ENCODE measurements at regions not wholly inside any gene's neighbourhood (a gene's known extent, or its start where the extent isn't known, plus 50 kb on each side); places are given as distances from the start of the nearest gene placed in this dataset.
"Not testable (repeated sequence)": the region's sequence is repeated elsewhere in the genome, so short reads cannot be mapped to it uniquely, and the experiment has no call there.

GRCh38 chr7:27032839-27033238 lies 63.0 kb downstream of the HOXA1 start:
- Mint-ChIP-seq H3K9me3 (no peaks in the 10 kb centered on the region), H3K36me3 (no peaks in the 10 kb centered on the region), H3K4me1 (peaks cover 22% of the 10 kb centered on the region), H3K27me3 (no peaks in the 10 kb centered on the region), H3K4me3 (no peak overlapping the region), H3K27ac (no peak overlapping the region)
- ATAC-seq: no peak

- H3K4me3 Mint-ChIP-seq: no peak overlapping the region
Measured at GRCh38 chr7:27031289-27032172, 64.3 kb downstream of the HOXA1 start.

GRCh38 chr7:27030393-27031050 lies 65.3 kb downstream of the HOXA1 start:
- H3K36me3 Mint-ChIP-seq: no peaks in the 10 kb centered on the region
- H3K4me3 Mint-ChIP-seq: no peak overlapping the region
- H3K9me3 Mint-ChIP-seq: no peaks in the 10 kb centered on the region
- no peaks in the 10 kb centered on the region for H3K27me3 Mint-ChIP-seq
- peak overlapping the region; percentile 65 for H3K27ac Mint-ChIP-seq
- no peak for ATAC-seq
- H3K4me1 Mint-ChIP-seq: peaks cover 22% of the 10 kb centered on the region

More at GRCh38 chr7:27031289-27032172, 64.3 kb downstream of the HOXA1 start:
- Mint-ChIP-seq H3K36me3 (no peaks in the 10 kb centered on the region), H3K9me3 (no peaks in the 10 kb centered on the region), H3K27ac (peak overlapping the region; percentile 65), H3K4me1 (peaks cover 22% of the 10 kb centered on the region), H3K27me3 (no peaks in the 10 kb centered on the region)
- ATAC-seq: peak; percentile 60

GRCh38 chr7:27025270-27025669 lies 70.5 kb downstream of the HOXA1 start:
- ATAC-seq: no peak

GRCh38 chr7:27010068-27010467 lies 85.7 kb downstream of the HOXA1 start:
- Mint-ChIP-seq H3K4me3 (no peak overlapping the region), H3K27me3 (peaks cover 24% of the 10 kb centered on the region), H3K27ac (no peak overlapping the region), H3K4me1 (no peaks in the 10 kb centered on the region), H3K36me3 (peaks cover 6% of the 10 kb centered on the region), H3K9me3 (peaks cover 12% of the 10 kb centered on the region)
- no peak for ATAC-seq

More at GRCh38 chr7:27025270-27025669, 70.5 kb downstream of the HOXA1 start:
- peaks cover under 1% of the 10 kb centered on the region for H3K4me1 Mint-ChIP-seq
- H3K27me3 Mint-ChIP-seq: peaks cover 9% of the 10 kb centered on the region
- H3K9me3 Mint-ChIP-seq: no peaks in the 10 kb centered on the region
- H3K4me3 Mint-ChIP-seq: no peak overlapping the region
- no peaks in the 10 kb centered on the region for H3K36me3 Mint-ChIP-seq
- no peak overlapping the region for H3K27ac Mint-ChIP-seq

- no peak overlapping the region for H3K27ac Mint-ChIP-seq
- H3K4me1 Mint-ChIP-seq: no peaks in the 10 kb centered on the region
- no peaks in the 10 kb centered on the region for H3K36me3 Mint-ChIP-seq
- ATAC-seq: no peak
- H3K9me3 Mint-ChIP-seq: peaks cover 9% of the 10 kb centered on the region
- H3K27me3 Mint-ChIP-seq: peaks cover 7% of the 10 kb centered on the region
- no peak overlapping the region for H3K4me3 Mint-ChIP-seq
Measured at GRCh38 chr7:27000496-27000895, 95.3 kb downstream of the HOXA1 start.

- H3K4me3 Mint-ChIP-seq, H3K4me1 Mint-ChIP-seq, H3K27ac Mint-ChIP-seq, H3K9me3 Mint-ChIP-seq, ATAC-seq, H3K36me3 Mint-ChIP-seq, H3K27me3 Mint-ChIP-seq: not testable (repeated sequence)
Measured at GRCh38 chr7:26998284-26998683, 97.5 kb downstream of the HOXA1 start.

GRCh38 chr7:26995666-26996065 lies 100.1 kb downstream of the HOXA1 start:
- ATAC-seq: no peak
- Mint-ChIP-seq H3K27me3 (peaks cover 7% of the 10 kb centered on the region), H3K4me3 (no peak overlapping the region), H3K9me3 (peaks cover 6% of the 10 kb centered on the region), H3K36me3 (no peaks in the 10 kb centered on the region), H3K27ac (no peak overlapping the region), H3K4me1 (no peaks in the 10 kb centered on the region)

- H3K9me3 Mint-ChIP-seq: peaks cover 6% of the 10 kb centered on the region
- ATAC-seq: no peak
- H3K36me3 Mint-ChIP-seq: no peaks in the 10 kb centered on the region
- H3K4me1 Mint-ChIP-seq: no peaks in the 10 kb centered on the region
- no peak overlapping the region for H3K27ac Mint-ChIP-seq
- H3K4me3 Mint-ChIP-seq: no peak overlapping the region
- peaks cover 7% of the 10 kb centered on the region for H3K27me3 Mint-ChIP-seq
Measured at GRCh38 chr7:26993816-26994810, 101.7 kb downstream of the HOXA1 start.

- H3K27me3 Mint-ChIP-seq: peaks cover 3% of the 10 kb centered on the region
- H3K4me1 Mint-ChIP-seq: no peaks in the 10 kb centered on the region
- H3K9me3 Mint-ChIP-seq: peaks cover 1% of the 10 kb centered on the region
- H3K4me3 Mint-ChIP-seq: no peak overlapping the region
- ATAC-seq: no peak
- no peak overlapping the region for H3K27ac Mint-ChIP-seq
- no peaks in the 10 kb centered on the region for H3K36me3 Mint-ChIP-seq
Measured at GRCh38 chr7:26992670-26993069, 103.1 kb downstream of the HOXA1 start.

GRCh38 chr7:26991796-26992195 lies 104.0 kb downstream of the HOXA1 start:
- no peak overlapping the region for H3K4me3 Mint-ChIP-seq
- H3K27me3 Mint-ChIP-seq: no peaks in the 10 kb centered on the region
- no peak overlapping the region for H3K27ac Mint-ChIP-seq
- no peaks in the 10 kb centered on the region for H3K36me3 Mint-ChIP-seq
- no peaks in the 10 kb centered on the region for H3K9me3 Mint-ChIP-seq
- no peak for ATAC-seq
- no peaks in the 10 kb centered on the region for H3K4me1 Mint-ChIP-seq

GRCh38 chr7:26989897-26990670 lies 105.7 kb downstream of the HOXA1 start:
- Mint-ChIP-seq H3K27me3 (no peaks in the 10 kb centered on the region), H3K27ac (no peak overlapping the region), H3K9me3 (no peaks in the 10 kb centered on the region), H3K4me1 (no peaks in the 10 kb centered on the region), H3K36me3 (no peaks in the 10 kb centered on the region), H3K4me3 (no peak overlapping the region)
- ATAC-seq: no peak

- Mint-ChIP-seq H3K9me3 (no peaks in the 10 kb centered on the region), H3K27ac (no peak overlapping the region), H3K4me1 (no peaks in the 10 kb centered on the region), H3K4me3 (no peak overlapping the region), H3K36me3 (no peaks in the 10 kb centered on the region), H3K27me3 (no peaks in the 10 kb centered on the region)
- ATAC-seq: no peak
Measured at GRCh38 chr7:26988836-26989374, 106.9 kb downstream of the HOXA1 start.

GRCh38 chr7:26987338-26987737 lies 108.5 kb downstream of the HOXA1 start:
- ATAC-seq: no peak
- no peaks in the 10 kb centered on the region for H3K36me3 Mint-ChIP-seq
- no peak overlapping the region for H3K4me3 Mint-ChIP-seq
- H3K27ac Mint-ChIP-seq: no peak overlapping the region
- H3K27me3 Mint-ChIP-seq: peaks cover 8% of the 10 kb centered on the region
- no peaks in the 10 kb centered on the region for H3K9me3 Mint-ChIP-seq
- H3K4me1 Mint-ChIP-seq: no peaks in the 10 kb centered on the region
